ENCODE measurements at regions not wholly inside any gene's neighbourhood (a gene's known extent, or its start where the extent isn't known, plus 50 kb on each side); places are given as distances from the start of the nearest gene placed in this dataset.

DNA sequence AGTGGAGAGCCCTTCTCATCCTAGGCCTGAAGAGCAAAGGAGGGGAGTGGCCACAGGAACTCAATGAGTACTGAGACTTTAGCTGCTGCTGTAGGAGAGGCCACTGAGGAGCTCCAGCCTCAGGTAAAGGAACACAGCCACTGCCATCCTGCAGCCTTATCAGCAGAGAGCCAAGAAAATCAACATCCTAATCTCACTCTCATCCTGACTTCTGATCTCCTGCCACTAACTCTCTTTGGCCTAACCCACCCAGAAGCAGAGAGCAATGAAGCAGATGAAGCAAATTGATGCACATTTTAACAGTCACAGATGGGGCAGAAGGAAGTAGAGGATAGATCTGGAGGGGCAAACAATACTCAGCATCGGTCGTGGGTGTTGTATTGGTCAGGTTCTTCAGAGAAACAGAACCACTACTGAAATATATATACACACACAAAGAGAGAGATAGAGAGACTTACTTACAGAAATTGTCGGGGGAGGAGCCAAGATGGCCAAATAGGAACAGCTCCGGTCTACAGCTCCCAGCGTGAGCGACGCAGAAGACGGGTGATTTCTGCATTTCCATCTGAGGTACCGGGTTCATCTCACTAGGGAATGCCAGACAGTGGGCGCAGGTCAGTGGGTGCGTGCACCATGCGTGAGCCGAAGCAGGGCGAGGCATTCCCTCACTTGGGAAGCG is 297.6 kb downstream of the MTERF1 start:
- ChIA-PET POLR2A (interaction anchor here (0.8 to 1.4 kb wide), 3 partner anchors 11 to 32 kb away, joined by 3 to 5 read pairs (median 3); no protein-coding TSS in a partner anchor), CTCF (ENCODE audit: low intra/inter-chr PET ratio) (no interaction called here)
- peak; percentile 94 for ATAC-seq
- TF ChIP-seq CTBP1 (IDR thresholded peaks at IDR 0.05; ENCODE audit: borderline replicate concordance): peak; percentile 76; the same call in 1 of the 2 replicates
- no peak for TF ChIP-seq ZNF232 (CRISPR knock-in tag; IDR thresholded peaks at IDR 0.05)
- TF ChIP-seq ATF7 (IDR thresholded peaks at IDR 0.05): peak; percentile 44
- no peak for TF ChIP-seq ZEB2 (IDR thresholded peaks at IDR 0.05)
- TF ChIP-seq, protein P1, sequence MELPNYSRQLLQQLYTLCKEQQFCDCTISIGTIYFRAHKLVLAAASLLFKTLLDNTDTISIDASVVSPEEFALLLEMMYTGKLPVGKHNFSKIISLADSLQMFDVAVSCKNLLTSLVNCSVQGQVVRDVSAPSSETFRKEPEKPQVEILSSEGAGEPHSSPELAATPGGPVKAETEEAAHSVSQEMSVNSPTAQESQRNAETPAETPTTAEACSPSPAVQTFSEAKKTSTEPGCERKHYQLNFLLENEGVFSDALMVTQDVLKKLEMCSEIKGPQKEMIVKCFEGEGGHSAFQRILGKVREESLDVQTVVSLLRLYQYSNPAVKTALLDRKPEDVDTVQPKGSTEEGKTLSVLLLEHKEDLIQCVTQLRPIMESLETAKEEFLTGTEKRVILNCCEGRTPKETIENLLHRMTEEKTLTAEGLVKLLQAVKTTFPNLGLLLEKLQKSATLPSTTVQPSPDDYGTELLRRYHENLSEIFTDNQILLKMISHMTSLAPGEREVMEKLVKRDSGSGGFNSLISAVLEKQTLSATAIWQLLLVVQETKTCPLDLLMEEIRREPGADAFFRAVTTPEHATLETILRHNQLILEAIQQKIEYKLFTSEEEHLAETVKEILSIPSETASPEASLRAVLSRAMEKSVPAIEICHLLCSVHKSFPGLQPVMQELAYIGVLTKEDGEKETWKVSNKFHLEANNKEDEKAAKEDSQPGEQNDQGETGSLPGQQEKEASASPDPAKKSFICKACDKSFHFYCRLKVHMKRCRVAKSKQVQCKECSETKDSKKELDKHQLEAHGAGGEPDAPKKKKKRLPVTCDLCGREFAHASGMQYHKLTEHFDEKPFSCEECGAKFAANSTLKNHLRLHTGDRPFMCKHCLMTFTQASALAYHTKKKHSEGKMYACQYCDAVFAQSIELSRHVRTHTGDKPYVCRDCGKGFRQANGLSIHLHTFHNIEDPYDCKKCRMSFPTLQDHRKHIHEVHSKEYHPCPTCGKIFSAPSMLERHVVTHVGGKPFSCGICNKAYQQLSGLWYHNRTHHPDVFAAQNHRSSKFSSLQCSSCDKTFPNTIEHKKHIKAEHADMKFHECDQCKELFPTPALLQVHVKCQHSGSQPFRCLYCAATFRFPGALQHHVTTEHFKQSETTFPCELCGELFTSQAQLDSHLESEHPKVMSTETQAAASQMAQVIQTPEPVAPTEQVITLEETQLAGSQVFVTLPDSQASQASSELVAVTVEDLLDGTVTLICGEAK (IDR thresholded peaks at IDR 0.05): 0 out of 2 replicates have a peak, but pooled peaks have one; percentile 11
- TF ChIP-seq, protein P1 (CRISPR knock-in tag; IDR thresholded peaks at IDR 0.05): no peak
- TF ChIP-seq, protein P2, sequence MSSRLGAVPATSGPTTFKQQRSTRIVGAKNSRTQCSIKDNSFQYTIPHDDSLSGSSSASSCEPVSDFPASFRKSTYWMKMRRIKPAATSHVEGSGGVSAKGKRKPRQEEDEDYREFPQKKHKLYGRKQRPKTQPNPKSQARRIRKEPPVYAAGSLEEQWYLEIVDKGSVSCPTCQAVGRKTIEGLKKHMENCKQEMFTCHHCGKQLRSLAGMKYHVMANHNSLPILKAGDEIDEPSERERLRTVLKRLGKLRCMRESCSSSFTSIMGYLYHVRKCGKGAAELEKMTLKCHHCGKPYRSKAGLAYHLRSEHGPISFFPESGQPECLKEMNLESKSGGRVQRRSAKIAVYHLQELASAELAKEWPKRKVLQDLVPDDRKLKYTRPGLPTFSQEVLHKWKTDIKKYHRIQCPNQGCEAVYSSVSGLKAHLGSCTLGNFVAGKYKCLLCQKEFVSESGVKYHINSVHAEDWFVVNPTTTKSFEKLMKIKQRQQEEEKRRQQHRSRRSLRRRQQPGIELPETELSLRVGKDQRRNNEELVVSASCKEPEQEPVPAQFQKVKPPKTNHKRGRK (tag; IDR thresholded peaks at IDR 0.05): no peak
- TF ChIP-seq HBP1 (CRISPR knock-in tag; IDR thresholded peaks at IDR 0.05): no peak
- 0 out of 2 replicates have a peak, but pooled peaks have one; percentile 5 for TF ChIP-seq PKNOX1 (IDR thresholded peaks at IDR 0.05)

More for the DNA sequence above, 297.6 kb downstream of the MTERF1 start:
- FAIRE-seq: peak; percentile 65
- Histone ChIP-seq H3K27me3 (ENCODE audit: control insufficient read depth in 2 of 2, insufficient read depth in 2 of 2, low read length in 2 of 2) (no peaks in the 10 kb centered on the region), H3K4me3 (peak overlapping the region; percentile 18; the same call in 1 of the 2 replicates), H3K79me2 (ENCODE audit: control insufficient read depth, insufficient read depth, low read length) (no peaks in the 10 kb centered on the region), H3K27ac (ENCODE audit: extremely low read depth, low read depth, low read length) (peak overlapping the region; percentile 8; the same call in 2 of the 3 replicates), H3K36me3 (ENCODE audit: control insufficient read depth, insufficient read depth, low read length) (no peaks in the 10 kb centered on the region), H3K9ac (ENCODE audit: insufficient read depth in 1 of 2, low read depth in 2 of 2, low read length in 2 of 2) (peak overlapping the region; percentile 21 to 24; a peak in 2 of 4 replicates), H3K9me1 (ENCODE audit: control insufficient read depth, insufficient read depth, low read length) (no peaks in the 10 kb centered on the region), H3K4me1 (replicated peaks in 1 of 2; ENCODE audit: control insufficient read depth in 2 of 2, insufficient read depth in 2 of 2, low read length in 2 of 2) (peaks cover 0 to 5% of the 10 kb centered on the region in 2 experiments; a peak in 2 of 5 replicates), H2AFZ (ENCODE audit: low read depth, low read length) (peak overlapping the region; percentile 97), H3K9me3 (replicated peaks; ENCODE audit: control insufficient read depth, insufficient read depth, low read depth, low read length) (no peaks in the 10 kb centered on the region), H3K4me2 (ENCODE audit: insufficient read depth, low read length) (peak overlapping the region; percentile 81), H4K20me1 (replicated peaks; ENCODE audit: control insufficient read depth, insufficient read depth, low read length) (no peaks in the 10 kb centered on the region)
- intact Hi-C loops (cut with micrococcal nuclease) (no loop called here), in situ Hi-C loops (cut with MboI) (no loop called here)
- peak; percentile 22 to 46 (median 27) for DNase-seq (ENCODE audit: extremely low read depth in 1 of 4, low spot score in 3 of 4)
- WGBS (ENCODE audit: insufficient coverage, low coverage, missing lambda C conversion rate): 4% methylated on average over 9 of the region's 15 CpGs
- BruUV-seq (replicated peaks): TSS peak; percentile 71
